HG03521 (cell line): ENCODE measurements at regions not wholly inside any gene's neighbourhood (a gene's known extent, or its start where the extent isn't known, plus 50 kb on each side); places are given as distances from the start of the nearest gene placed in this dataset.

Source experiments
- ATAC-seq: cut with Tn5 transposase; IDR thresholded peaks from one replicate; pipeline ENCODE4 v1.9.1; 2021; ENCODE audit warnings: mild to moderate bottlenecking, moderate library complexity; ENCODE audit not compliant: unreplicated experiment

GRCh38 chr7:10222976-10223375 is 750.7 kb upstream of the PHF14 start:
- no peak for ATAC-seq

GRCh38 chr7:10225275-10225674 is 748.4 kb upstream of the PHF14 start:
- ATAC-seq: no peak

GRCh38 chr7:10237306-10237705 is 736.4 kb upstream of the PHF14 start:
- ATAC-seq: no peak

GRCh38 chr7:10238641-10239040 is 735.0 kb upstream of the PHF14 start:
- ATAC-seq: no peak

GRCh38 chr7:10239695-10240345 is 733.9 kb upstream of the PHF14 start:
- no peak for ATAC-seq

GRCh38 chr7:10245406-10245805 is 728.3 kb upstream of the PHF14 start:
- no peak for ATAC-seq

- ATAC-seq: no peak
These were observed 716.2 kb upstream of the PHF14 start for GRCh38 chr7:10257438-10257837.

- ATAC-seq: no peak
These were observed 706.7 kb upstream of the PHF14 start for GRCh38 chr7:10266976-10267375.

- no peak for ATAC-seq
These were observed 705.6 kb upstream of the PHF14 start for GRCh38 chr7:10268034-10268433.

- ATAC-seq: no peak
These were observed 690.8 kb upstream of the PHF14 start for GRCh38 chr7:10282909-10283308.

GRCh38 chr7:10284001-10284400 is 689.7 kb upstream of the PHF14 start:
- ATAC-seq: no peak

GRCh38 chr7:10299384-10299783 is 674.3 kb upstream of the PHF14 start:
- no peak for ATAC-seq

- no peak for ATAC-seq
These were observed 673.1 kb upstream of the PHF14 start for GRCh38 chr7:10300577-10300976.

GRCh38 chr7:10308276-10308675 is 665.4 kb upstream of the PHF14 start:
- no peak for ATAC-seq

GRCh38 chr7:10312942-10313341 is 660.7 kb upstream of the PHF14 start:
- ATAC-seq: no peak

- ATAC-seq: no peak
These were observed 657.8 kb upstream of the PHF14 start for GRCh38 chr7:10315881-10316280.

GRCh38 chr7:10316488-10316887 is 657.2 kb upstream of the PHF14 start:
- ATAC-seq: no peak

GRCh38 chr7:10325395-10325794 is 648.3 kb upstream of the PHF14 start:
- ATAC-seq: no peak

GRCh38 chr7:10343108-10343507 is 630.6 kb upstream of the PHF14 start:
- ATAC-seq: no peak

- ATAC-seq: no peak
These were observed 627.6 kb upstream of the PHF14 start for GRCh38 chr7:10346032-10346431.

- no peak for ATAC-seq
These were observed 617.9 kb upstream of the PHF14 start for GRCh38 chr7:10355816-10356215.

GRCh38 chr7:10360050-10360449 is 613.6 kb upstream of the PHF14 start:
- no peak for ATAC-seq

- ATAC-seq: no peak
These were observed 571.9 kb upstream of the PHF14 start for GRCh38 chr7:10401793-10402192.
